ENCODE measurements at regions not wholly inside any gene's neighbourhood (a gene's known extent, or its start where the extent isn't known, plus 50 kb on each side); places are given as distances from the start of the nearest gene placed in this dataset.
A peak's percentile ranks its signal among the peaks of the same experiment; 100 is the strongest.

- TF ChIP-seq CTCF (CRISPR knock-in tag; IDR thresholded peaks at IDR 0.05), result no peak
- TF ChIP-seq JUN (CRISPR knock-in tag; IDR thresholded peaks at IDR 0.05), result no peak
- no peak for TF ChIP-seq ELK4 (CRISPR knock-in tag; IDR thresholded peaks at IDR 0.05; ENCODE audit: borderline replicate concordance)
- no peak for TF ChIP-seq RNF2 (conservative IDR thresholded peaks at IDR 0.05; ENCODE audit: low read depth)
- TF ChIP-seq NBN (conservative IDR thresholded peaks at IDR 0.05), result no peak
- TF ChIP-seq XRCC5 (optimal IDR thresholded peaks at IDR 0.05; ENCODE audit: low read length), result no peak
- TF ChIP-seq ZBTB34 (CRISPR knock-in tag; IDR thresholded peaks at IDR 0.05), result no peak
- no peak for TF ChIP-seq HBP1 (CRISPR knock-in tag; IDR thresholded peaks at IDR 0.05; ENCODE audit: low read depth)
- no peak for TF ChIP-seq ZNF562 (CRISPR knock-in tag; IDR thresholded peaks at IDR 0.05; ENCODE audit: borderline replicate concordance)
- no peak for TF ChIP-seq E2F2 (CRISPR knock-in tag; IDR thresholded peaks at IDR 0.05; ENCODE audit: borderline replicate concordance)
- peak; percentile 85 for TF ChIP-seq ZNF12 (CRISPR knock-in tag; IDR thresholded peaks at IDR 0.05)
- TF ChIP-seq ZNF792 (CRISPR knock-in tag; IDR thresholded peaks at IDR 0.05), result no peak
- TF ChIP-seq BRF2 (CRISPR knock-in tag; IDR thresholded peaks at IDR 0.05), result no peak
- peak; percentile 49 for TF ChIP-seq GATAD2A (CRISPR knock-in tag; IDR thresholded peaks at IDR 0.05)
These were observed 84.4 kb upstream of the SYPL1 start for GRCh38 chr7:106196460-106197021.

Measured in HepG2 (cell line).